ENCODE measurements at regions not wholly inside any gene's neighbourhood (a gene's known extent, or its start where the extent isn't known, plus 50 kb on each side); places are given as distances from the start of the nearest gene placed in this dataset.

- no peak overlapping the region for H3K4me3 ChIP-seq (ENCODE audit: low read depth in 1 of 2, low read length in 2 of 2)
- no peaks in the 10 kb centered on the region for H3K36me3 ChIP-seq (ENCODE audit: control insufficient read depth in 1 of 2, insufficient read depth in 2 of 2, low read length in 2 of 2)
- no peaks in the 10 kb centered on the region for H3K4me1 ChIP-seq (ENCODE audit: control insufficient read depth in 1 of 2, insufficient read depth in 2 of 2, low read length in 2 of 2)
- H3K27me3 ChIP-seq (ENCODE audit: low read depth, low read length), result no peaks in the 10 kb centered on the region
- H3K9me3 ChIP-seq (ENCODE audit: control insufficient read depth in 1 of 2, low read length in 2 of 2), result no peaks in the 10 kb centered on the region
- no peak overlapping the region for H3K27ac ChIP-seq (ENCODE audit: low read length)
These were observed 78.4 kb upstream of the DUSP5 start for GRCh38 chr10:110419265-110419664.

- no peaks in the 10 kb centered on the region for H3K9me3 ChIP-seq (ENCODE audit: control insufficient read depth in 1 of 2, low read length in 2 of 2)
- H3K27ac ChIP-seq (ENCODE audit: low read length), result no peak overlapping the region
- H3K36me3 ChIP-seq (ENCODE audit: control insufficient read depth in 1 of 2, insufficient read depth in 2 of 2, low read length in 2 of 2), result no peaks in the 10 kb centered on the region
- no peaks in the 10 kb centered on the region for H3K27me3 ChIP-seq (ENCODE audit: low read depth, low read length)
- no peak overlapping the region for H3K4me3 ChIP-seq (ENCODE audit: low read depth in 1 of 2, low read length in 2 of 2)
- no peaks in the 10 kb centered on the region for H3K4me1 ChIP-seq (ENCODE audit: control insufficient read depth in 1 of 2, insufficient read depth in 2 of 2, low read length in 2 of 2)
These were observed 77.1 kb upstream of the DUSP5 start for GRCh38 chr10:110420401-110421193.

- Histone ChIP-seq H3K36me3 (ENCODE audit: control insufficient read depth in 1 of 2, insufficient read depth in 2 of 2, low read length in 2 of 2) (no peaks in the 10 kb centered on the region), H3K27me3 (ENCODE audit: low read depth, low read length) (no peaks in the 10 kb centered on the region), H3K4me1 (ENCODE audit: control insufficient read depth in 1 of 2, insufficient read depth in 2 of 2, low read length in 2 of 2) (no peaks in the 10 kb centered on the region), H3K4me3 (ENCODE audit: low read depth in 1 of 2, low read length in 2 of 2) (no peak overlapping the region), H3K27ac (ENCODE audit: low read length) (no peak overlapping the region), H3K9me3 (ENCODE audit: control insufficient read depth in 1 of 2, low read length in 2 of 2) (no peaks in the 10 kb centered on the region)
These were observed 76.1 kb upstream of the DUSP5 start for GRCh38 chr10:110421512-110422138.

GRCh38 chr10:110422548-110422947 lies 75.2 kb upstream of the DUSP5 start:
- Histone ChIP-seq H3K4me3 (ENCODE audit: low read depth in 1 of 2, low read length in 2 of 2) (no peak overlapping the region), H3K4me1 (ENCODE audit: control insufficient read depth in 1 of 2, insufficient read depth in 2 of 2, low read length in 2 of 2) (no peaks in the 10 kb centered on the region), H3K36me3 (ENCODE audit: control insufficient read depth in 1 of 2, insufficient read depth in 2 of 2, low read length in 2 of 2) (no peaks in the 10 kb centered on the region), H3K27me3 (ENCODE audit: low read depth, low read length) (no peaks in the 10 kb centered on the region), H3K27ac (ENCODE audit: low read length) (no peak overlapping the region), H3K9me3 (ENCODE audit: control insufficient read depth in 1 of 2, low read length in 2 of 2) (no peaks in the 10 kb centered on the region)

GRCh38 chr10:110423650-110424049 lies 74.1 kb upstream of the DUSP5 start:
- no peaks in the 10 kb centered on the region for H3K4me1 ChIP-seq (ENCODE audit: control insufficient read depth in 1 of 2, insufficient read depth in 2 of 2, low read length in 2 of 2)

GRCh38 chr10:110425684-110426293 lies 71.9 kb upstream of the DUSP5 start:
- Histone ChIP-seq H3K36me3 (ENCODE audit: control insufficient read depth in 1 of 2, insufficient read depth in 2 of 2, low read length in 2 of 2) (no peaks in the 10 kb centered on the region), H3K4me3 (ENCODE audit: low read depth in 1 of 2, low read length in 2 of 2) (no peak overlapping the region), H3K4me1 (ENCODE audit: control insufficient read depth in 1 of 2, insufficient read depth in 2 of 2, low read length in 2 of 2) (no peaks in the 10 kb centered on the region), H3K27me3 (ENCODE audit: low read depth, low read length) (no peaks in the 10 kb centered on the region), H3K27ac (ENCODE audit: low read length) (no peak overlapping the region), H3K9me3 (ENCODE audit: control insufficient read depth in 1 of 2, low read length in 2 of 2) (no peaks in the 10 kb centered on the region)

More at GRCh38 chr10:110423650-110424049, 74.1 kb upstream of the DUSP5 start:
- Histone ChIP-seq H3K27ac (ENCODE audit: low read length) (no peak overlapping the region), H3K4me3 (ENCODE audit: low read depth in 1 of 2, low read length in 2 of 2) (no peak overlapping the region), H3K36me3 (ENCODE audit: control insufficient read depth in 1 of 2, insufficient read depth in 2 of 2, low read length in 2 of 2) (no peaks in the 10 kb centered on the region), H3K9me3 (ENCODE audit: control insufficient read depth in 1 of 2, low read length in 2 of 2) (no peaks in the 10 kb centered on the region), H3K27me3 (ENCODE audit: low read depth, low read length) (no peaks in the 10 kb centered on the region)

GRCh38 chr10:110426294-110427181 lies 71.2 kb upstream of the DUSP5 start:
- H3K27ac ChIP-seq (ENCODE audit: low read length), result no peak overlapping the region
- H3K4me1 ChIP-seq (ENCODE audit: control insufficient read depth in 1 of 2, insufficient read depth in 2 of 2, low read length in 2 of 2), result no peaks in the 10 kb centered on the region
- no peaks in the 10 kb centered on the region for H3K9me3 ChIP-seq (ENCODE audit: control insufficient read depth in 1 of 2, low read length in 2 of 2)
- H3K27me3 ChIP-seq (ENCODE audit: low read depth, low read length), result no peaks in the 10 kb centered on the region
- no peaks in the 10 kb centered on the region for H3K36me3 ChIP-seq (ENCODE audit: control insufficient read depth in 1 of 2, insufficient read depth in 2 of 2, low read length in 2 of 2)
- no peak overlapping the region for H3K4me3 ChIP-seq (ENCODE audit: low read depth in 1 of 2, low read length in 2 of 2)

- no peaks in the 10 kb centered on the region for H3K4me1 ChIP-seq (ENCODE audit: control insufficient read depth in 1 of 2, insufficient read depth in 2 of 2, low read length in 2 of 2)
- H3K27me3 ChIP-seq (ENCODE audit: low read depth, low read length), result no peaks in the 10 kb centered on the region
- H3K4me3 ChIP-seq (ENCODE audit: low read depth in 1 of 2, low read length in 2 of 2), result no peak overlapping the region
- no peak overlapping the region for H3K27ac ChIP-seq (ENCODE audit: low read length)
- no peaks in the 10 kb centered on the region for H3K9me3 ChIP-seq (ENCODE audit: control insufficient read depth in 1 of 2, low read length in 2 of 2)
- H3K36me3 ChIP-seq (ENCODE audit: control insufficient read depth in 1 of 2, insufficient read depth in 2 of 2, low read length in 2 of 2), result no peaks in the 10 kb centered on the region
These were observed 68.4 kb upstream of the DUSP5 start for GRCh38 chr10:110429301-110429700.

GRCh38 chr10:110430340-110431273 lies 67.1 kb upstream of the DUSP5 start:
- Histone ChIP-seq H3K4me3 (ENCODE audit: low read depth in 1 of 2, low read length in 2 of 2) (no peak overlapping the region), H3K4me1 (ENCODE audit: control insufficient read depth in 1 of 2, insufficient read depth in 2 of 2, low read length in 2 of 2) (no peaks in the 10 kb centered on the region), H3K27me3 (ENCODE audit: low read depth, low read length) (no peaks in the 10 kb centered on the region), H3K27ac (ENCODE audit: low read length) (no peak overlapping the region), H3K9me3 (ENCODE audit: control insufficient read depth in 1 of 2, low read length in 2 of 2) (no peaks in the 10 kb centered on the region), H3K36me3 (ENCODE audit: control insufficient read depth in 1 of 2, insufficient read depth in 2 of 2, low read length in 2 of 2) (no peaks in the 10 kb centered on the region)

GRCh38 chr10:110431659-110432058 lies 66.0 kb upstream of the DUSP5 start:
- Histone ChIP-seq H3K27ac (ENCODE audit: low read length) (no peak overlapping the region), H3K27me3 (ENCODE audit: low read depth, low read length) (no peaks in the 10 kb centered on the region)

More at GRCh38 chr10:110431659-110432058, 66.0 kb upstream of the DUSP5 start:
- Histone ChIP-seq H3K9me3 (ENCODE audit: control insufficient read depth in 1 of 2, low read length in 2 of 2) (no peaks in the 10 kb centered on the region), H3K4me1 (ENCODE audit: control insufficient read depth in 1 of 2, insufficient read depth in 2 of 2, low read length in 2 of 2) (no peaks in the 10 kb centered on the region), H3K4me3 (ENCODE audit: low read depth in 1 of 2, low read length in 2 of 2) (no peak overlapping the region), H3K36me3 (ENCODE audit: control insufficient read depth in 1 of 2, insufficient read depth in 2 of 2, low read length in 2 of 2) (no peaks in the 10 kb centered on the region)

Measured in muscle layer of duodenum (tissue), 2 donors.